ENCODE measurements at regions not wholly inside any gene's neighbourhood (a gene's known extent, or its start where the extent isn't known, plus 50 kb on each side); places are given as distances from the start of the nearest gene placed in this dataset.

GRCh38 chr2:15832849-15833680 is 107.3 kb upstream of the MYCN start (continued):
- TF ChIP-seq TCF4 (CRISPR knock-in tag; IDR thresholded peaks at IDR 0.05; ENCODE audit: borderline replicate concordance) (no peak), ZFP3 (CRISPR knock-in tag; IDR thresholded peaks at IDR 0.05) (no peak), PPARA (CRISPR knock-in tag; IDR thresholded peaks at IDR 0.05; ENCODE audit: borderline replicate concordance) (no peak), RARB (CRISPR knock-in tag; IDR thresholded peaks at IDR 0.05) (no peak)

GRCh38 chr2:15833731-15834130 is 106.6 kb upstream of the MYCN start:
- TF ChIP-seq OSR1 (CRISPR knock-in tag; IDR thresholded peaks at IDR 0.05) (no peak), CREB5 (CRISPR knock-in tag; IDR thresholded peaks at IDR 0.05; ENCODE audit: low read depth) (no peak), ZFP3 (CRISPR knock-in tag; IDR thresholded peaks at IDR 0.05) (no peak), PATZ1 (CRISPR knock-in tag; IDR thresholded peaks at IDR 0.05; ENCODE audit: borderline replicate concordance) (no peak), ZNF70 (CRISPR knock-in tag; IDR thresholded peaks at IDR 0.05) (no peak), GLIS3 (CRISPR knock-in tag; IDR thresholded peaks at IDR 0.05) (no peak)
- no peak for ATAC-seq

- ATAC-seq = no peak
Measured at GRCh38 chr2:15834381-15835031, 105.8 kb upstream of the MYCN start.

GRCh38 chr2:15835991-15836688 is 104.2 kb upstream of the MYCN start:
- TF ChIP-seq ESRRG (CRISPR knock-in tag; IDR thresholded peaks at IDR 0.05) (no peak), ZNF70 (CRISPR knock-in tag; IDR thresholded peaks at IDR 0.05) (no peak), CREB5 (CRISPR knock-in tag; IDR thresholded peaks at IDR 0.05; ENCODE audit: low read depth) (no peak), TOX (CRISPR knock-in tag; IDR thresholded peaks at IDR 0.05; ENCODE audit: borderline replicate concordance) (no peak), ZFP3 (CRISPR knock-in tag; IDR thresholded peaks at IDR 0.05) (no peak), TSHZ2 (CRISPR knock-in tag; IDR thresholded peaks at IDR 0.05) (no peak), RARB (CRISPR knock-in tag; IDR thresholded peaks at IDR 0.05) (no peak), BACH2 (CRISPR knock-in tag; IDR thresholded peaks at IDR 0.05; ENCODE audit: borderline replicate concordance) (no peak)
- no peak for ATAC-seq

More at GRCh38 chr2:15834381-15835031, 105.8 kb upstream of the MYCN start:
- TF ChIP-seq CSRNP3 (CRISPR knock-in tag; IDR thresholded peaks at IDR 0.05) = no peak
- no peak for TF ChIP-seq ARNTL (CRISPR knock-in tag; IDR thresholded peaks at IDR 0.05; ENCODE audit: borderline replicate concordance, low read depth)
- no peak for TF ChIP-seq CREB5 (CRISPR knock-in tag; IDR thresholded peaks at IDR 0.05; ENCODE audit: low read depth)
- TF ChIP-seq GLIS3 (CRISPR knock-in tag; IDR thresholded peaks at IDR 0.05) = no peak
- TF ChIP-seq TOX (CRISPR knock-in tag; IDR thresholded peaks at IDR 0.05; ENCODE audit: borderline replicate concordance) = no peak
